Liver (tissue), 3 donors: ENCODE measurements at regions not wholly inside any gene's neighbourhood (a gene's known extent, or its start where the extent isn't known, plus 50 kb on each side); places are given as distances from the start of the nearest gene placed in this dataset.

ENCODE experiments used
- CTCF ChIP-seq: fragments of 150-350 bp; IDR thresholded peaks from 2 replicates; pipeline ENCODE4 v1.5.1; 2017; ENCODE audit warnings: improper control_type of control experiment, low read depth, low read length; ENCODE audit not compliant: missing input control
- FOXA1 ChIP-seq: IDR thresholded peaks from 2 replicates; pipeline ENCODE4 v1.6.1; 2016; ENCODE audit warnings: antibody characterized with exemption
- MAX ChIP-seq: IDR thresholded peaks from 2 replicates; pipeline ENCODE4 v1.6.1; 2016; ENCODE audit warnings: antibody characterized with exemption
- REST ChIP-seq: IDR thresholded peaks from 2 replicates; pipeline ENCODE4 v1.6.1; 2016; ENCODE audit warnings: antibody characterized with exemption, mild to moderate bottlenecking
- TAF1 ChIP-seq: conservative IDR thresholded peaks from 2 replicates; pipeline ENCODE4 v1.6.1; 2016; ENCODE audit warnings: antibody characterized with exemption, mild to moderate bottlenecking
- YY1 ChIP-seq: IDR thresholded peaks from 2 replicates; pipeline ENCODE4 v1.6.1; 2016; ENCODE audit warnings: antibody characterized with exemption, mild to moderate bottlenecking
- donor health status: healthy.
- donor health status: healthy.

- TF ChIP-seq YY1 = no peak
- no peak for TF ChIP-seq CTCF
- no peak for TF ChIP-seq TAF1
- TF ChIP-seq REST = no peak
- no peak for TF ChIP-seq MAX
- no peak for TF ChIP-seq FOXA1
Measured at GRCh38 chr15:52925130-52925529, 135.0 kb upstream of the ONECUT1 start.
